22Rv1 (cell line): ENCODE measurements at regions not wholly inside any gene's neighbourhood (a gene's known extent, or its start where the extent isn't known, plus 50 kb on each side); places are given as distances from the start of the nearest gene placed in this dataset.

ENCODE experiments used
- ZFX ChIP-seq: fragments of 450-650 bp; IDR thresholded peaks from 2 replicates; pipeline ENCODE4 v1.6.1; 2017; ENCODE audit warnings: antibody characterized with exemption, borderline replicate concordance
- TF ChIP-seq, protein P1 (sequence below): fragments of 450-650 bp; IDR thresholded peaks from 2 replicates; pipeline ENCODE4 v1.5.1; 2017; ENCODE audit warnings: mild to moderate bottlenecking

DNA sequence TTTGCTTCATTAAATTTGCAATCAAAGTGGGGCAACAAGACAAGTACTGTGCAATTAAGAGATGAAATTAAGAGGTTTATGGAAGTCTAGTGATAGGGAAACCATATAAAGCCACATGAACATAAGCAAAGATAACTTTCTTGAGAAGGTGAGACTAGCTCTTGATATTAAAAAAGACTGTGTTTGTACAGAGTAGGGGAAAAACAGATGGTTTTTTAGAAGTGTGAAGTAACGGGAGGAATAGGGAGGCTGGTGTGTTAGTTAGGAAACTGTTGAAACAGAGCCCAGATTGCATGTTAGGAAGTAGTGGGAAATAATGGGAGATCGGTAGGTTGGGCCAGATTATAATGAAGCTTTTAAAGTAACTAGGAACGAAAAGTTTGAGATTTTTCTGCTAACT, 149.8 kb upstream of the FREM2 start:
- TF ChIP-seq, protein P1, sequence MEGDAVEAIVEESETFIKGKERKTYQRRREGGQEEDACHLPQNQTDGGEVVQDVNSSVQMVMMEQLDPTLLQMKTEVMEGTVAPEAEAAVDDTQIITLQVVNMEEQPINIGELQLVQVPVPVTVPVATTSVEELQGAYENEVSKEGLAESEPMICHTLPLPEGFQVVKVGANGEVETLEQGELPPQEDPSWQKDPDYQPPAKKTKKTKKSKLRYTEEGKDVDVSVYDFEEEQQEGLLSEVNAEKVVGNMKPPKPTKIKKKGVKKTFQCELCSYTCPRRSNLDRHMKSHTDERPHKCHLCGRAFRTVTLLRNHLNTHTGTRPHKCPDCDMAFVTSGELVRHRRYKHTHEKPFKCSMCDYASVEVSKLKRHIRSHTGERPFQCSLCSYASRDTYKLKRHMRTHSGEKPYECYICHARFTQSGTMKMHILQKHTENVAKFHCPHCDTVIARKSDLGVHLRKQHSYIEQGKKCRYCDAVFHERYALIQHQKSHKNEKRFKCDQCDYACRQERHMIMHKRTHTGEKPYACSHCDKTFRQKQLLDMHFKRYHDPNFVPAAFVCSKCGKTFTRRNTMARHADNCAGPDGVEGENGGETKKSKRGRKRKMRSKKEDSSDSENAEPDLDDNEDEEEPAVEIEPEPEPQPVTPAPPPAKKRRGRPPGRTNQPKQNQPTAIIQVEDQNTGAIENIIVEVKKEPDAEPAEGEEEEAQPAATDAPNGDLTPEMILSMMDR, result no peak
- TF ChIP-seq ZFX, result no peak
